H1 (cell line): ENCODE measurements at regions not wholly inside any gene's neighbourhood (a gene's known extent, or its start where the extent isn't known, plus 50 kb on each side); places are given as distances from the start of the nearest gene placed in this dataset.

Experiments used
- CREB1 ChIP-seq: IDR thresholded peaks from 2 replicates; pipeline ENCODE4 v1.6.1; 2012; ENCODE audit warnings: inconsistent platforms
- CTBP2 ChIP-seq: IDR thresholded peaks from 2 replicates; pipeline ENCODE4 v1.7.0; 2011; ENCODE audit warnings: borderline replicate concordance, mild to moderate bottlenecking, moderate library complexity, mixed read lengths, low read length; ENCODE audit not compliant: insufficient read depth, insufficient read length
- KDM4A ChIP-seq: IDR thresholded peaks from one replicate; pipeline ENCODE4 v1.7.1; 2012; ENCODE audit warnings: low read depth, mild to moderate bottlenecking, moderate library complexity, low read length, inconsistent platforms; ENCODE audit not compliant: severe bottlenecking
- NANOG ChIP-seq: IDR thresholded peaks from 2 replicates; pipeline ENCODE4 v1.6.1; 2011; ENCODE audit warnings: low read length, low read depth, mild to moderate bottlenecking, inconsistent platforms; ENCODE audit not compliant: insufficient read depth, poor library complexity, severe bottlenecking
- POLR2A ChIP-seq, 2 experiments: IDR thresholded peaks; 1 replicate in 1 of 2; 2 replicates in 1 of 2; pipeline ENCODE4 v1.6.1; 2011; ENCODE audit warnings: low read depth in 2 of 2, low read length in 2 of 2, mild to moderate bottlenecking in 2 of 2; ENCODE audit errors: control extremely low read depth in 1 of 2
- TBP ChIP-seq: IDR thresholded peaks from 2 replicates; pipeline ENCODE4 v1.6.1; 2011; ENCODE audit warnings: low read depth, low read length, improper control_type of control experiment
- TF ChIP-seq, protein P1 (sequence below), 3 experiments: IDR thresholded peaks; 1 replicate in 2 of 3; 2 replicates in 1 of 3; pipeline versions ENCODE4 v1.5.1 to v1.6.1; 2011; ENCODE audit warnings: low read length in 3 of 3, mild to moderate bottlenecking in 3 of 3, inconsistent platforms in 2 of 3, low read depth in 1 of 3, moderate library complexity in 1 of 3; ENCODE audit not compliant: insufficient read depth in 1 of 3; ENCODE audit errors: control extremely low read depth in 1 of 3

DNA sequence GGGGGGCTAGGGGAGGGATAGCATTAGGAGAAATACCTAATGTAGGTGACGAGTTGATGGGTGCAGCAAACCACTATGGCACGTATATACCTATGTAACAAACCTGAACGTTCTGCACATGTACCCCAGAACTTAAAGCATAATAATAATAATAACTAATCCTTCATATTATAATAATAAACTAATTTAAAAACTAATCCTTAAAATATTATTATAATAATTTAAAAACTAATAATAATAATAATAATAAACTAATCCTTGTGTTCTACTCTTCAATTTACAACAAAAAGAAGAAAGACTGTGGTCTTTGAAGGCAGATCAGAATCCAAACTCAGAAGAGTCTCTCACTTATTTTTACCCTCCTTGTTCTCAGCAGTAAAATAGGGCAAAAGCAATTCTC is 774.9 kb downstream of the CDH8 start (continued):
- TF ChIP-seq, protein P1, sequence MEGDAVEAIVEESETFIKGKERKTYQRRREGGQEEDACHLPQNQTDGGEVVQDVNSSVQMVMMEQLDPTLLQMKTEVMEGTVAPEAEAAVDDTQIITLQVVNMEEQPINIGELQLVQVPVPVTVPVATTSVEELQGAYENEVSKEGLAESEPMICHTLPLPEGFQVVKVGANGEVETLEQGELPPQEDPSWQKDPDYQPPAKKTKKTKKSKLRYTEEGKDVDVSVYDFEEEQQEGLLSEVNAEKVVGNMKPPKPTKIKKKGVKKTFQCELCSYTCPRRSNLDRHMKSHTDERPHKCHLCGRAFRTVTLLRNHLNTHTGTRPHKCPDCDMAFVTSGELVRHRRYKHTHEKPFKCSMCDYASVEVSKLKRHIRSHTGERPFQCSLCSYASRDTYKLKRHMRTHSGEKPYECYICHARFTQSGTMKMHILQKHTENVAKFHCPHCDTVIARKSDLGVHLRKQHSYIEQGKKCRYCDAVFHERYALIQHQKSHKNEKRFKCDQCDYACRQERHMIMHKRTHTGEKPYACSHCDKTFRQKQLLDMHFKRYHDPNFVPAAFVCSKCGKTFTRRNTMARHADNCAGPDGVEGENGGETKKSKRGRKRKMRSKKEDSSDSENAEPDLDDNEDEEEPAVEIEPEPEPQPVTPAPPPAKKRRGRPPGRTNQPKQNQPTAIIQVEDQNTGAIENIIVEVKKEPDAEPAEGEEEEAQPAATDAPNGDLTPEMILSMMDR (IDR thresholded peaks at IDR 0.05; ENCODE audit: control extremely low read depth in 1 of 3, insufficient read depth in 1 of 3, low read depth in 1 of 3, low read length in 3 of 3): no peak
- no peak for TF ChIP-seq POLR2A (IDR thresholded peaks at IDR 0.05; ENCODE audit: control extremely low read depth in 1 of 2, low read depth in 2 of 2, low read length in 2 of 2)
- no peak for TF ChIP-seq KDM4A
- no peak for TF ChIP-seq NANOG
- TF ChIP-seq TBP: no peak
- no peak for TF ChIP-seq CREB1
- TF ChIP-seq CTBP2: no peak
